B cell (primary cell): ENCODE measurements at regions not wholly inside any gene's neighbourhood (a gene's known extent, or its start where the extent isn't known, plus 50 kb on each side); places are given as distances from the start of the nearest gene placed in this dataset.

Experiments
- ATAC-seq: fragments of 200-7000 bp; cut with Tn5 transposase; one replicate; pipeline ENCODE4 v1.10.0; 2021; ENCODE audit warnings: low read depth, mild to moderate bottlenecking, moderate number of reproducible peaks, moderate library complexity
- CTCF ChIA-PET: fragments of 350-600 bp; sonication (Branson Sonifier 250); formaldehyde crosslinking; loops from one replicate; lab custom pipeline; 2021; ENCODE audit warnings: antibody characterized with exemption, inconsistent platforms; lab: Charles Lee
- POLR2A ChIA-PET: fragments of 350-600 bp; sonication (Branson Sonifier 250); formaldehyde crosslinking; loops from one replicate; lab custom pipeline; 2021; ENCODE audit warnings: antibody characterized with exemption; lab: Charles Lee
- DNase-seq: peaks from one replicate; pipeline ENCODE4 v3.0.0; 2013
- H2AFZ ChIP-seq: 2 replicates; pipeline ENCODE4 v1.6.1; 2012; ENCODE audit warnings: mild to moderate bottlenecking, low read depth, low read length; ENCODE audit not compliant: insufficient read depth, poor library complexity, severe bottlenecking
- H3K27ac ChIP-seq, 2 donors: 1 replicate in 1 of 2; 2 replicates in 1 of 2; pipeline ENCODE4 v1.5.1; 2012 to 2013; ENCODE audit warnings: low read length in 2 of 2, mild to moderate bottlenecking in 2 of 2, moderate library complexity in 1 of 2
- H3K27me3 ChIP-seq, 4 experiments: fragments of 200-600 bp in 1 of 4; sonication (generic) in 1 of 4; replicated peaks in 1 of 4; 1 replicate in 2 of 4; 2 replicates in 2 of 4; pipeline versions ENCODE4 v1.6.1 to v1.7.0; 2013 to 2016; ENCODE audit warnings: low read length in 3 of 4, mild to moderate bottlenecking in 2 of 4, mixed read lengths in 1 of 4, moderate library complexity in 1 of 4; ENCODE audit not compliant: insufficient read depth in 4 of 4, control insufficient read depth in 3 of 4; ENCODE audit errors: control extremely low read depth in 1 of 4
- H3K36me3 ChIP-seq, 2 experiments: replicated peaks in 1 of 2; 1 replicate in 1 of 2; 2 replicates in 1 of 2; pipeline versions ENCODE4 v1.6.1 to v1.7.1; 2013; ENCODE audit warnings: low read length in 1 of 2; ENCODE audit not compliant: insufficient read depth in 2 of 2, control insufficient read depth in 1 of 2; ENCODE audit errors: control extremely low read depth in 1 of 2, extremely low read depth in 1 of 2
- H3K4me1 ChIP-seq, 2 donors: fragments of 200-600 bp in 1 of 2; sonication (generic) in 1 of 2; 1 replicate in 1 of 2; 2 replicates in 1 of 2; pipeline versions ENCODE4 v1.5.1 to v1.6.1; 2013 to 2017; ENCODE audit warnings: low read length in 2 of 2; ENCODE audit not compliant: control insufficient read depth in 2 of 2, insufficient read depth in 2 of 2
- H3K4me2 ChIP-seq: replicated peaks from 2 replicates; pipeline ENCODE3; 2012; ENCODE audit warnings: mild to moderate bottlenecking, low read depth, low read length; ENCODE audit not compliant: poor library complexity, severe bottlenecking
- H3K4me3 ChIP-seq, 5 experiments: fragments of 200-600 bp in 1 of 5; sonication (generic) in 1 of 5; 1 replicate in 3 of 5; 2 replicates in 2 of 5; pipeline versions ENCODE4 v1.5.1 to v1.7.0; 2011 to 2016; ENCODE audit warnings: low read length in 4 of 5, mild to moderate bottlenecking in 4 of 5, low read depth in 2 of 5, control low read depth in 1 of 5, moderate library complexity in 1 of 5; ENCODE audit not compliant: insufficient read depth in 1 of 5; ENCODE audit errors: control extremely low read depth in 1 of 5, extremely low read depth in 1 of 5
- H3K79me2 ChIP-seq: fragments of 200-600 bp; sonication (generic); one replicate; pipeline ENCODE4 v1.6.0; 2016; ENCODE audit warnings: low read length; ENCODE audit not compliant: control insufficient read depth, insufficient read depth
- H3K9ac ChIP-seq: fragments of 200-600 bp; sonication (generic); 2 replicates; pipeline ENCODE4 v1.6.1; 2017; ENCODE audit warnings: mild to moderate bottlenecking, low read length, moderate library complexity
- H3K9me3 ChIP-seq, 3 donors: one replicate each; pipeline versions ENCODE4 v1.6.1 to v1.7.1; 2013; ENCODE audit warnings: low read length in 2 of 3; ENCODE audit not compliant: control insufficient read depth in 2 of 3, insufficient read depth in 1 of 3; ENCODE audit errors: control extremely low read depth in 1 of 3
- H4K20me1 ChIP-seq: 2 replicates; pipeline ENCODE4 v1.6.0; 2012; ENCODE audit warnings: mild to moderate bottlenecking, low read length; ENCODE audit not compliant: insufficient read depth, control insufficient read depth, poor library complexity, severe bottlenecking
- H3K27ac Mint-ChIP-seq: one replicate; pipeline ENCODE4 v1.8.0; 2021; ENCODE audit warnings: mixed read lengths
- H3K27me3 Mint-ChIP-seq: one replicate; pipeline ENCODE4 v1.8.0; 2021; ENCODE audit warnings: mixed read lengths
- H3K4me1 Mint-ChIP-seq: one replicate; pipeline ENCODE4 v1.8.0; 2021; ENCODE audit warnings: mixed read lengths
- H3K4me3 Mint-ChIP-seq: one replicate; pipeline ENCODE4 v1.8.0; 2021; ENCODE audit warnings: mixed read lengths
- H3K9me3 Mint-ChIP-seq: one replicate; pipeline ENCODE4 v1.8.0; 2022; ENCODE audit warnings: mixed read lengths; ENCODE audit not compliant: insufficient read depth
- EZH2 ChIP-seq: IDR thresholded peaks from 2 replicates; pipeline ENCODE4 v1.6.1; 2012; ENCODE audit warnings: borderline replicate concordance, low read depth, mild to moderate bottlenecking, moderate library complexity, low read length; ENCODE audit not compliant: insufficient read depth, poor library complexity, severe bottlenecking
- WGBS: methylation state at CpG from one replicate; pipeline ENCODE4 v1.1.5; 2013; ENCODE audit warnings: missing lambda C conversion rate; ENCODE audit not compliant: insufficient coverage; 5-methylcytosine and 5-hydroxymethylcytosine counted together
- intact Hi-C: fragments of 100-400 bp; cut with micrococcal nuclease; formaldehyde crosslinking; loops from one replicate; pipeline ENCODE4 v1.10.0; 2022
- TF ChIP-seq, protein P1 (sequence below): fragments of 200-600 bp; IDR thresholded peaks from one replicate; pipeline ENCODE4 v1.8.0; 2022; ENCODE audit warnings: antibody characterized with exemption, mild to moderate bottlenecking

- WGBS = 96% methylated on average over 8 of the region's 13 CpGs
- intact Hi-C loops = no loop called here
- no peak overlapping the region for H3K27ac Mint-ChIP-seq
Measured at GRCh38 chr5:127143722-127144121, 70.4 kb upstream of the C5orf63 start.

DNA sequence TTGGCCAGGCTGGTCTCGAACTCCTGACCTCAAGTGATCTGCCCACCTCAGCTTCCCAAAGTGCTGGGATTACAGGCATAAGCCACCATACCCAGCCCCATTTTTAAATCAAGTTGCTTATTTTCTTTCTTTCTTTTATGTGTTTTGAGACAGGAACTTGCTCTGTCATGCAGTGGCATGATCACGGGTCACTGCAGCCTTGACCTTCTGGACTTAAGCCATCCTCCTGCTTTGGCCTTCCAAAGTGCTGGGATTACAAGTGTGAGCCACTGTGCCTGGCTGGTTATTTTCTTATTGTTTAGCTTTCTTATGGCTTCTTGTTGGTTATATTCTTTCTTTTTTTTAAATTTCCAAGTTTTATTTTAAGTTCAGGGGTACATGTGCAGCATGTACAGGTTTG, 79.7 kb upstream of the C5orf63 start:
- H3K9me3 Mint-ChIP-seq = peaks cover 2% of the 10 kb centered on the region
- Histone ChIP-seq H3K4me1 (no peaks in the 10 kb centered on the region), H3K4me3 (no peak overlapping the region), H3K9me3 (peaks cover 0 to 6% (median 0%) of the 10 kb centered on the region in 3 donors), H2AFZ (no peak overlapping the region), H3K27me3 (no peaks in the 10 kb centered on the region), H3K36me3 (no peaks in the 10 kb centered on the region), H3K9ac (no peak overlapping the region), H3K79me2 (no peaks in the 10 kb centered on the region), H4K20me1 (no peaks in the 10 kb centered on the region), H3K4me2 (no peak overlapping the region), H3K27ac (no peak overlapping the region)
- intact Hi-C loops = loop anchor here (5.0 kb wide), 1 partner anchor 61 kb away; no protein-coding TSS in a partner anchor
- CTCF ChIA-PET = no interaction called here
- POLR2A ChIA-PET = no interaction called here
- H3K27me3 Mint-ChIP-seq = peaks cover 7% of the 10 kb centered on the region
- DNase-seq (no peak), ATAC-seq (no peak)
- WGBS = no CpG with 5 or more reads among the region's 2 CpGs
- no peak overlapping the region for H3K4me3 Mint-ChIP-seq
- no peaks in the 10 kb centered on the region for H3K4me1 Mint-ChIP-seq
- no peak overlapping the region for H3K27ac Mint-ChIP-seq
- TF ChIP-seq, protein P1, sequence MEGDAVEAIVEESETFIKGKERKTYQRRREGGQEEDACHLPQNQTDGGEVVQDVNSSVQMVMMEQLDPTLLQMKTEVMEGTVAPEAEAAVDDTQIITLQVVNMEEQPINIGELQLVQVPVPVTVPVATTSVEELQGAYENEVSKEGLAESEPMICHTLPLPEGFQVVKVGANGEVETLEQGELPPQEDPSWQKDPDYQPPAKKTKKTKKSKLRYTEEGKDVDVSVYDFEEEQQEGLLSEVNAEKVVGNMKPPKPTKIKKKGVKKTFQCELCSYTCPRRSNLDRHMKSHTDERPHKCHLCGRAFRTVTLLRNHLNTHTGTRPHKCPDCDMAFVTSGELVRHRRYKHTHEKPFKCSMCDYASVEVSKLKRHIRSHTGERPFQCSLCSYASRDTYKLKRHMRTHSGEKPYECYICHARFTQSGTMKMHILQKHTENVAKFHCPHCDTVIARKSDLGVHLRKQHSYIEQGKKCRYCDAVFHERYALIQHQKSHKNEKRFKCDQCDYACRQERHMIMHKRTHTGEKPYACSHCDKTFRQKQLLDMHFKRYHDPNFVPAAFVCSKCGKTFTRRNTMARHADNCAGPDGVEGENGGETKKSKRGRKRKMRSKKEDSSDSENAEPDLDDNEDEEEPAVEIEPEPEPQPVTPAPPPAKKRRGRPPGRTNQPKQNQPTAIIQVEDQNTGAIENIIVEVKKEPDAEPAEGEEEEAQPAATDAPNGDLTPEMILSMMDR = no peak
- TF ChIP-seq EZH2 = no peak

More at GRCh38 chr5:127143722-127144121, 70.4 kb upstream of the C5orf63 start:
- Mint-ChIP-seq H3K9me3 (peaks cover 7% of the 10 kb centered on the region), H3K4me1 (peaks cover 2% of the 10 kb centered on the region), H3K4me3 (no peak overlapping the region), H3K27me3 (peaks cover 17% of the 10 kb centered on the region)
- Histone ChIP-seq H2AFZ (no peak overlapping the region), H4K20me1 (no peaks in the 10 kb centered on the region), H3K9ac (no peak overlapping the region), H3K9me3 (peaks cover 0 to 8% (median 0%) of the 10 kb centered on the region in 3 donors), H3K27ac (no peak overlapping the region), H3K4me2 (no peak overlapping the region), H3K36me3 (no peaks in the 10 kb centered on the region), H3K4me1 (no peaks in the 10 kb centered on the region), H3K79me2 (no peaks in the 10 kb centered on the region), H3K27me3 (no peaks in the 10 kb centered on the region), H3K4me3 (no peak overlapping the region)
- ATAC-seq (no peak), DNase-seq (no peak)
- no peak for TF ChIP-seq EZH2
- TF ChIP-seq, protein P1 = no peak
- ChIA-PET CTCF (no interaction called here), POLR2A (interaction anchor here (0.6 kb wide), 1 partner anchor 486 kb away, joined by 3 read pairs; no protein-coding TSS in a partner anchor)
